ENCODE measurements at regions not wholly inside any gene's neighbourhood (a gene's known extent, or its start where the extent isn't known, plus 50 kb on each side); places are given as distances from the start of the nearest gene placed in this dataset.

DNA sequence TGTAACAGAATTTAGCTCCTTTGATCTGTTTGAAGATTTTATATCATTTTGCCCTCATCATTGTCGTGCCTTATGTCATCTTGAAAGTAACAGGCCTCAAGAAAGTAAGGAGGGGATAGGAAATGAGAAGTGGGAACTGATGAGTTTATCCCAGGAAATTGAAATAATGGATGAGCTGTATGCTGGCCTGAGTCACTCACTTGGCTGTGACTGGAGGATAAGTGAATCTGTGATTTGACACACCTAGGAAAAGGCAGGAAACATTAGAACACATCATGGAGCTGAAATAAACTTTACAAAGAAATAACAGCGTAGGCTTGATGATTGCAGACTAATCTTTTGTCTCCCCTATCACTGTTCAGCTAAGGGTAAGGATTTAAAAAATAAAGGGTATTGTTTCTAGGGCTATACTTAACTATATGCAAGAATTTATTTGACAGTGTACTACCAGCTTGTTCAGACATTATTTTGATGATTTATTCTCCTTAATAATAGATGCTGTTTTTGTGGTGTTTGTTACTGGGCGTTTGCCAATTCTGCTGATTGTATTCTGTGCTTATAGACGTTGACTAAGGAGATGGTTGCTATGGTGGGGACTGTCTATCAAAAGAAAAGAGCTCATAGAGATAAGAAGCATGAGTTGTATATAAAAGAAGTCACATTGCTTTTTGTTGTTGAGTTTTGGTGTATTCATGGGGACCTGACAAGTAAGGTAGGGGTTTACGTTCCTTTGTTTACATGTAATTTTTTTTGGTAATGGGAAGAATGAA lies 105.6 kb upstream of the ROPN1 start:
- no peak for TF ChIP-seq POLR2A (IDR thresholded peaks at IDR 0.05)
- no peak for TF ChIP-seq CTCF (IDR thresholded peaks at IDR 0.05)
- H3K9me3 ChIP-seq: no peaks in the 10 kb centered on the region
- no peaks in the 10 kb centered on the region for H3K27me3 ChIP-seq
- no peak for DNase-seq
- no peak overlapping the region for H3K4me3 ChIP-seq
- no peaks in the 10 kb centered on the region for H3K36me3 ChIP-seq
- H3K27ac ChIP-seq: no peak overlapping the region
- no peaks in the 10 kb centered on the region for H3K4me1 ChIP-seq

GRCh38 chr3:124101643-124102042 lies 109.7 kb upstream of the ROPN1 start:
- Histone ChIP-seq H3K27me3 (no peaks in the 10 kb centered on the region), H3K27ac (no peak overlapping the region), H3K9me3 (no peaks in the 10 kb centered on the region), H3K36me3 (no peaks in the 10 kb centered on the region), H3K4me1 (no peaks in the 10 kb centered on the region), H3K4me3 (no peak overlapping the region)
- no peak for DNase-seq
- TF ChIP-seq CTCF (IDR thresholded peaks at IDR 0.05) (no peak), POLR2A (IDR thresholded peaks at IDR 0.05) (no peak)

DNA sequence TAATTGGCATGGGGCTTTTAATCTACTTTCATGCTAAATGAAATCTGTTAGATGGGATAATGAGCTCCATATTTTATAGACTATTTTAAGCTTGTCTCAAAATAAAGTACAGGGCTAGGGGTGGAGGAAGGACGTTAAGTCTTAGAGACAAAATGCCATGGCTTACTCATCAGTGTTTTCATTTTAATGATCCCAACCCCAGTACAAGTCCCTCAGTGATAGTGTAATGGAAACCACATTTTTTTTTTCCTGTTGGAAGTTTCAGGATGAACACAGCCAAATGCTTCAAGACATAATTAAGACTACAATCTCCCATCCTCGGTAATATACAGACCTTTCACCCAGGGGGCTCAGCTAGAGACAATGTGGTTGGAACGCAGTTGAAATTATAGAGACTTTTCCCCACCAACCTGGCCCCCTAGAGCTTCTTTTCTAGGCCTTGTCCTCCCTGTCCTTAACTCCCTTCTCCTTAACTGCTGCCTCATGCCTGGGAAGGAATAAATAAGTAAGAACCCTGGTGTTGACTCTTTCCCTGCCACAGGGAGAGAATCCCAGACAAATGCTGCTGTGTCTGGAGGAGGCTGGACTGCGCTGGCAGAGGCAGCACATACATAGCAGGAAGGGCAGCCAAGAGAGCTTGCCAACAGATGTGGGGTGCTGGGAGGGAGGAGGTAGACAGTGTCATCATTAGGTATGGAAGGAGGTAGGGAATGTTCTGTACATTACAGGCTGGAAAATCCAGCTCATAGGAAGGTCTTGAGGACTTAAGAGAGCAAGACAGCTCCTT lies 115.4 kb upstream of the ROPN1 start:
- Histone ChIP-seq H3K9me3 (no peaks in the 10 kb centered on the region), H3K36me3 (no peaks in the 10 kb centered on the region), H3K4me1 (no peaks in the 10 kb centered on the region), H3K27ac (no peak overlapping the region), H3K27me3 (no peaks in the 10 kb centered on the region), H3K4me3 (no peak overlapping the region)
- TF ChIP-seq POLR2A (IDR thresholded peaks at IDR 0.05) (no peak), CTCF (IDR thresholded peaks at IDR 0.05) (no peak)
- DNase-seq: no peak

GRCh38 chr3:124108446-124108845 lies 116.5 kb upstream of the ROPN1 start:
- no peak for DNase-seq
- no peaks in the 10 kb centered on the region for H3K27me3 ChIP-seq
- no peak for TF ChIP-seq POLR2A (IDR thresholded peaks at IDR 0.05)
- no peak for TF ChIP-seq CTCF (IDR thresholded peaks at IDR 0.05)
- no peaks in the 10 kb centered on the region for H3K9me3 ChIP-seq
- no peaks in the 10 kb centered on the region for H3K36me3 ChIP-seq
- H3K27ac ChIP-seq: no peak overlapping the region
- H3K4me1 ChIP-seq: no peaks in the 10 kb centered on the region
- no peak overlapping the region for H3K4me3 ChIP-seq

GRCh38 chr3:124113485-124113884 lies 121.6 kb upstream of the ROPN1 start:
- no peak for DNase-seq
- no peaks in the 10 kb centered on the region for H3K27me3 ChIP-seq
- H3K4me3 ChIP-seq: no peak overlapping the region
- TF ChIP-seq CTCF (IDR thresholded peaks at IDR 0.05) (no peak), POLR2A (IDR thresholded peaks at IDR 0.05) (no peak)
- H3K36me3 ChIP-seq: no peaks in the 10 kb centered on the region
- H3K27ac ChIP-seq: no peak overlapping the region
- no peaks in the 10 kb centered on the region for H3K9me3 ChIP-seq
- H3K4me1 ChIP-seq: no peaks in the 10 kb centered on the region

Measured in Peyer's patch (tissue), 4 donors.